ENCODE measurements at regions not wholly inside any gene's neighbourhood (a gene's known extent, or its start where the extent isn't known, plus 50 kb on each side); places are given as distances from the start of the nearest gene placed in this dataset.

DNA sequence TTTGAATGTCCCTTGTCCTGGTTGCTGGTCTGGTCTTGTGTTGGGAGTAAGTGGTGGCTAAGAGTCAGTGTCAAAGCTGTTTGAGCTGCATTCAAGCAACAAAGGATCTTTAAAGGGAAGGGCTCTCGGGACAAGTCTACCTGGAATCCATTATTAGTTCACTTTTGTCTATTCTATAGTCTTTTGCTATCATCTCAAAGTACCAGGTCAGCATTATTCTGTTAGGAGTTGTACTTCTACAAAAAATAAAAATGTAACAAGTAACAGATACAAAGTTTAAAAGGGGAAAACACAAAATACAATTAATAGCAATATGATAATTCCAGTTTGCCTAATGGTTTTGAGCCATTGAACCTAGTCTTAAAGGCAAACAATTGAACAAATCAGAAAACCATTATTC lies 317.9 kb downstream of the ZNF516 start:
- Histone ChIP-seq H3K27ac (ENCODE audit: low read depth, low read length) (no peak overlapping the region), H3K36me3 (ENCODE audit: control insufficient read depth, insufficient read depth, low read length) (no peaks in the 10 kb centered on the region), H3K4me3 (ENCODE audit: low read length) (no peak overlapping the region), H3K9ac (ENCODE audit: extremely low read depth, low read length, poor library complexity, severe bottlenecking) (no peak overlapping the region), H3K4me1 (ENCODE audit: control insufficient read depth, insufficient read depth, low read length) (no peaks in the 10 kb centered on the region), H3K27me3 (ENCODE audit: control insufficient read depth, insufficient read depth, low read length, poor library complexity, severe bottlenecking) (no peaks in the 10 kb centered on the region), H3K9me3 (ENCODE audit: control insufficient read depth, low read length) (no peaks in the 10 kb centered on the region)
- H3K4me1 Mint-ChIP-seq = no peaks in the 10 kb centered on the region
- TF ChIP-seq, protein P1, sequence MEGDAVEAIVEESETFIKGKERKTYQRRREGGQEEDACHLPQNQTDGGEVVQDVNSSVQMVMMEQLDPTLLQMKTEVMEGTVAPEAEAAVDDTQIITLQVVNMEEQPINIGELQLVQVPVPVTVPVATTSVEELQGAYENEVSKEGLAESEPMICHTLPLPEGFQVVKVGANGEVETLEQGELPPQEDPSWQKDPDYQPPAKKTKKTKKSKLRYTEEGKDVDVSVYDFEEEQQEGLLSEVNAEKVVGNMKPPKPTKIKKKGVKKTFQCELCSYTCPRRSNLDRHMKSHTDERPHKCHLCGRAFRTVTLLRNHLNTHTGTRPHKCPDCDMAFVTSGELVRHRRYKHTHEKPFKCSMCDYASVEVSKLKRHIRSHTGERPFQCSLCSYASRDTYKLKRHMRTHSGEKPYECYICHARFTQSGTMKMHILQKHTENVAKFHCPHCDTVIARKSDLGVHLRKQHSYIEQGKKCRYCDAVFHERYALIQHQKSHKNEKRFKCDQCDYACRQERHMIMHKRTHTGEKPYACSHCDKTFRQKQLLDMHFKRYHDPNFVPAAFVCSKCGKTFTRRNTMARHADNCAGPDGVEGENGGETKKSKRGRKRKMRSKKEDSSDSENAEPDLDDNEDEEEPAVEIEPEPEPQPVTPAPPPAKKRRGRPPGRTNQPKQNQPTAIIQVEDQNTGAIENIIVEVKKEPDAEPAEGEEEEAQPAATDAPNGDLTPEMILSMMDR (conservative IDR thresholded peaks at IDR 0.05) = no peak
- no peaks in the 10 kb centered on the region for H3K9me3 Mint-ChIP-seq
- H3K27me3 Mint-ChIP-seq (ENCODE audit: insufficient read depth) = no peaks in the 10 kb centered on the region
- DNase-seq = no peak
- no peak overlapping the region for H3K27ac Mint-ChIP-seq
- H3K4me3 Mint-ChIP-seq = no peak overlapping the region
- no peaks in the 10 kb centered on the region for H3K36me3 Mint-ChIP-seq (ENCODE audit: low read depth)
- 100% methylated on average over 1 of the region's 1 CpG; no CpG with 5 or more reads in 1 of the 2 experiments for WGBS, 2 experiments (ENCODE audit: insufficient coverage in 1 of 2, insufficient read length in 1 of 2)

GRCh38 chr18:76174451-76174850 lies 320.6 kb downstream of the ZNF516 start:
- Mint-ChIP-seq H3K27me3 (ENCODE audit: insufficient read depth) (no peaks in the 10 kb centered on the region), H3K4me1 (no peaks in the 10 kb centered on the region), H3K36me3 (ENCODE audit: low read depth) (no peaks in the 10 kb centered on the region), H3K4me3 (no peak overlapping the region), H3K9me3 (no peaks in the 10 kb centered on the region), H3K27ac (no peak overlapping the region)
- H3K9ac ChIP-seq (ENCODE audit: extremely low read depth, low read length, poor library complexity, severe bottlenecking) = no peak overlapping the region
- no peak for DNase-seq
- WGBS, 2 experiments (ENCODE audit: insufficient coverage in 1 of 2, insufficient read length in 1 of 2) = 94% methylated on average over 2 of the region's 2 CpGs; no CpG with 5 or more reads in 1 of the 2 experiments
- no peak overlapping the region for H3K27ac ChIP-seq (ENCODE audit: low read depth, low read length)
- no peaks in the 10 kb centered on the region for H3K27me3 ChIP-seq (ENCODE audit: control insufficient read depth, insufficient read depth, low read length, poor library complexity, severe bottlenecking)
- no peaks in the 10 kb centered on the region for H3K9me3 ChIP-seq (ENCODE audit: control insufficient read depth, low read length)
- TF ChIP-seq, protein P1 (conservative IDR thresholded peaks at IDR 0.05) = no peak
- H3K4me1 ChIP-seq (ENCODE audit: control insufficient read depth, insufficient read depth, low read length) = no peaks in the 10 kb centered on the region
- no peaks in the 10 kb centered on the region for H3K36me3 ChIP-seq (ENCODE audit: control insufficient read depth, insufficient read depth, low read length)
- H3K4me3 ChIP-seq (ENCODE audit: low read length) = no peak overlapping the region

- Mint-ChIP-seq H3K4me1 (peaks cover 8% of the 10 kb centered on the region), H3K27ac (no peak overlapping the region), H3K27me3 (ENCODE audit: insufficient read depth) (no peaks in the 10 kb centered on the region), H3K9me3 (no peaks in the 10 kb centered on the region), H3K4me3 (no peak overlapping the region), H3K36me3 (ENCODE audit: low read depth) (no peaks in the 10 kb centered on the region)
- Histone ChIP-seq H3K36me3 (ENCODE audit: control insufficient read depth, insufficient read depth, low read length) (no peaks in the 10 kb centered on the region), H3K27ac (ENCODE audit: low read depth, low read length) (no peak overlapping the region), H3K9ac (ENCODE audit: extremely low read depth, low read length, poor library complexity, severe bottlenecking) (no peak overlapping the region), H3K9me3 (ENCODE audit: control insufficient read depth, low read length) (no peaks in the 10 kb centered on the region), H3K4me3 (ENCODE audit: low read length) (no peak overlapping the region), H3K4me1 (ENCODE audit: control insufficient read depth, insufficient read depth, low read length) (no peaks in the 10 kb centered on the region), H3K27me3 (ENCODE audit: control insufficient read depth, insufficient read depth, low read length, poor library complexity, severe bottlenecking) (no peaks in the 10 kb centered on the region)
- DNase-seq = no peak
- WGBS, 2 experiments (ENCODE audit: insufficient coverage in 1 of 2, insufficient read length in 1 of 2) = 88 to 96% methylated on average over 3 to 6 of the region's 6 CpGs
- TF ChIP-seq, protein P1 (conservative IDR thresholded peaks at IDR 0.05) = peak; percentile 52
These were observed 325.3 kb downstream of the ZNF516 start for GRCh38 chr18:76169733-76170132.

Data from endodermal cell (in vitro differentiated cells).